ENCODE measurements at regions not wholly inside any gene's neighbourhood (a gene's known extent, or its start where the extent isn't known, plus 50 kb on each side); places are given as distances from the start of the nearest gene placed in this dataset.
A peak's percentile ranks its signal among the peaks of the same experiment; 100 is the strongest.
"Not testable (repeated sequence)": the region's sequence is repeated elsewhere in the genome, so short reads cannot be mapped to it uniquely, and the experiment has no call there.

DNA sequence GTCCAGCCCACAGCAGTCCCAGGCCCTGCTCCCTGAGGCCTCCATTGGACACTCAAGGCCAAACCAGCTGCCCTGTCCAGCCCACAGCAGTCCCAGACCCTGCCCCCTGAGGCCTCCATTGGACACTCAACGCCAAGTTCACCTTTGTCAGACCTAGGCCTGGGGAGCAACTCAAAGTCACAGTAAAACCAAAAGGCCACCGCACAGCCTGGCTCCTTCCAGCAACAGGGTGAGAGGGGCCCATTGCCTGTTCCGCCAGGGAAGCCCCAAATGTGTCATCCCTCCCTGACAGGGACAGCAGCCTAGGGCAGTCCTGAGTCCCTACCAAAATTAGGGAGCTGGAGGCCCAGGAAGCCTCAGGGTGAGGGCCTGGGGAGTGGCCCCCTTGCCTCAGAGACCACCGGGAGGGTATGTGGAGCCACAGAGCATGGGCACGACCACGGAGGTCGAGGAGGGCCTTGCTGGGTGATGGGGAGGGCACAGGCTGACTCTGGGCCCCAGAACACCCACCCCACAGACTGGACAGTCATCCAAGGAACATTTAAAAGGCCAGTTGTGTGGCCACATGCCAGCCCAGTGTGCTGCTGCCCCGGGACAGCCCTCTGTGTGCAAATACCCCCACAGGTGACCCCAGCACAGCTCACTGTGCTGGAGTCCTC is 66.5 kb upstream of the PPP2R2D start:
- no peaks in the 10 kb centered on the region for H3K9me3 ChIP-seq (ENCODE audit: control insufficient read depth, insufficient read depth, low read length)
- no peaks in the 10 kb centered on the region for H3K4me1 ChIP-seq (ENCODE audit: control insufficient read depth, insufficient read depth, low read length)
- no peaks in the 10 kb centered on the region for H3K27me3 ChIP-seq (ENCODE audit: control insufficient read depth, insufficient read depth, low read length)
- no peak for DNase-seq (ENCODE audit: low read depth in 4 of 6, low spot score in 6 of 6)
- no peak overlapping the region for H3K27ac ChIP-seq (ENCODE audit: low read depth, low read length)
- WGBS (ENCODE audit: insufficient coverage) = 99% methylated on average over 8 of the region's 8 CpGs
- H3K4me3 ChIP-seq (ENCODE audit: low read depth, low read length) = no peak overlapping the region
- no peaks in the 10 kb centered on the region for H3K36me3 ChIP-seq (ENCODE audit: control insufficient read depth, insufficient read depth, low read length)

- Histone ChIP-seq H3K4me1 (ENCODE audit: control insufficient read depth, insufficient read depth, low read length) (no peaks in the 10 kb centered on the region), H3K36me3 (ENCODE audit: control insufficient read depth, insufficient read depth, low read length) (no peaks in the 10 kb centered on the region), H3K27ac (ENCODE audit: low read depth, low read length) (no peak overlapping the region), H3K9me3 (ENCODE audit: control insufficient read depth, insufficient read depth, low read length) (no peaks in the 10 kb centered on the region), H3K4me3 (ENCODE audit: low read depth, low read length) (no peak overlapping the region), H3K27me3 (ENCODE audit: control insufficient read depth, insufficient read depth, low read length) (no peaks in the 10 kb centered on the region)
- no peak for DNase-seq (ENCODE audit: low read depth in 4 of 6, low spot score in 6 of 6)
- WGBS (ENCODE audit: insufficient coverage) = 81% methylated on average over 9 of the region's 16 CpGs
These were observed 61.7 kb upstream of the PPP2R2D start for GRCh38 chr10:131838966-131839742.

GRCh38 chr10:131839880-131840787 is 60.7 kb upstream of the PPP2R2D start:
- 90% methylated on average over 12 of the region's 15 CpGs for WGBS (ENCODE audit: insufficient coverage)
- H3K27ac ChIP-seq (ENCODE audit: low read depth, low read length); H3K27me3 ChIP-seq (ENCODE audit: control insufficient read depth, insufficient read depth, low read length); H3K4me1 ChIP-seq (ENCODE audit: control insufficient read depth, insufficient read depth, low read length); H3K9me3 ChIP-seq (ENCODE audit: control insufficient read depth, insufficient read depth, low read length); H3K4me3 ChIP-seq (ENCODE audit: low read depth, low read length); H3K36me3 ChIP-seq (ENCODE audit: control insufficient read depth, insufficient read depth, low read length): not testable (repeated sequence)
- peak in 1 of 6 donors; percentile 32 for DNase-seq (ENCODE audit: low read depth in 4 of 6, low spot score in 6 of 6)

GRCh38 chr10:131840788-131841118 is 60.1 kb upstream of the PPP2R2D start:
- Histone ChIP-seq H3K27me3 (ENCODE audit: control insufficient read depth, insufficient read depth, low read length) (no peaks in the 10 kb centered on the region), H3K9me3 (ENCODE audit: control insufficient read depth, insufficient read depth, low read length) (no peaks in the 10 kb centered on the region), H3K4me3 (ENCODE audit: low read depth, low read length) (no peak overlapping the region), H3K4me1 (ENCODE audit: control insufficient read depth, insufficient read depth, low read length) (peaks cover 5% of the 10 kb centered on the region), H3K36me3 (ENCODE audit: control insufficient read depth, insufficient read depth, low read length) (no peaks in the 10 kb centered on the region), H3K27ac (ENCODE audit: low read depth, low read length) (no peak overlapping the region)
- DNase-seq (ENCODE audit: low read depth in 4 of 6, low spot score in 6 of 6) = no peak
- WGBS (ENCODE audit: insufficient coverage) = 100% methylated on average over 3 of the region's 3 CpGs

- Histone ChIP-seq H3K4me3 (ENCODE audit: low read depth, low read length) (no peak overlapping the region), H3K9me3 (ENCODE audit: control insufficient read depth, insufficient read depth, low read length) (no peaks in the 10 kb centered on the region), H3K27me3 (ENCODE audit: control insufficient read depth, insufficient read depth, low read length) (no peaks in the 10 kb centered on the region), H3K36me3 (ENCODE audit: control insufficient read depth, insufficient read depth, low read length) (no peaks in the 10 kb centered on the region), H3K27ac (ENCODE audit: low read depth, low read length) (no peak overlapping the region), H3K4me1 (ENCODE audit: control insufficient read depth, insufficient read depth, low read length) (peaks cover 9% of the 10 kb centered on the region)
- no peak for DNase-seq (ENCODE audit: low read depth in 4 of 6, low spot score in 6 of 6)
- 56% methylated on average over 15 of the region's 19 CpGs for WGBS (ENCODE audit: insufficient coverage)
These were observed 59.6 kb upstream of the PPP2R2D start for GRCh38 chr10:131841131-131841660.

DNA sequence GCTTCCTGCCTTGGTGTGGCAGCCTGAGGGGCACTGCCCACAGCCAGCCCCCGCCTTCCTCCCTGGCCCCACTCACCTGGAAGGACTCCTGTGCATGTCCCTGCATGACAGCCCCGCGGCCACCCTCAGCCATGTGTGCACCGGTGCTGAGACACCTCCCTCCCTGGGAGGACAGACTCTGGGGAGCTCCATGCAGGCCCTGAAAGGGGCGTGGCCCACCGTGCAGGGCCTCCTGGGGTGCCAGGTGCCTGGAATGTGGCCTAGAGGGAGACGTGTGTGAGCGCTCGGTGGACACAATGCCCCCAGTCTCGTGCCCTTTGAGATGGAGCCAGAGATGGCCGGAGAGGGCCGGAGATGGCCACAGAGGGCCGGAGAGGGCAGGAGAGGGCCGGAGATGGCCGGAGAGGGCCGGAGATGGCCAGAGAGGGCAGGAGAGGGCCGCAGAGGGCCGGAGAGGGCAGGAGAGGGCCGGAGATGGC is 59.1 kb upstream of the PPP2R2D start:
- 79% methylated on average over 18 of the region's 19 CpGs for WGBS (ENCODE audit: insufficient coverage)
- no peak for DNase-seq (ENCODE audit: low read depth in 4 of 6, low spot score in 6 of 6)
- Histone ChIP-seq H3K4me3 (ENCODE audit: low read depth, low read length) (no peak overlapping the region), H3K36me3 (ENCODE audit: control insufficient read depth, insufficient read depth, low read length) (no peaks in the 10 kb centered on the region), H3K4me1 (ENCODE audit: control insufficient read depth, insufficient read depth, low read length) (peaks cover 10% of the 10 kb centered on the region), H3K27me3 (ENCODE audit: control insufficient read depth, insufficient read depth, low read length) (no peaks in the 10 kb centered on the region), H3K9me3 (ENCODE audit: control insufficient read depth, insufficient read depth, low read length) (no peaks in the 10 kb centered on the region), H3K27ac (ENCODE audit: low read depth, low read length) (no peak overlapping the region)

DNA sequence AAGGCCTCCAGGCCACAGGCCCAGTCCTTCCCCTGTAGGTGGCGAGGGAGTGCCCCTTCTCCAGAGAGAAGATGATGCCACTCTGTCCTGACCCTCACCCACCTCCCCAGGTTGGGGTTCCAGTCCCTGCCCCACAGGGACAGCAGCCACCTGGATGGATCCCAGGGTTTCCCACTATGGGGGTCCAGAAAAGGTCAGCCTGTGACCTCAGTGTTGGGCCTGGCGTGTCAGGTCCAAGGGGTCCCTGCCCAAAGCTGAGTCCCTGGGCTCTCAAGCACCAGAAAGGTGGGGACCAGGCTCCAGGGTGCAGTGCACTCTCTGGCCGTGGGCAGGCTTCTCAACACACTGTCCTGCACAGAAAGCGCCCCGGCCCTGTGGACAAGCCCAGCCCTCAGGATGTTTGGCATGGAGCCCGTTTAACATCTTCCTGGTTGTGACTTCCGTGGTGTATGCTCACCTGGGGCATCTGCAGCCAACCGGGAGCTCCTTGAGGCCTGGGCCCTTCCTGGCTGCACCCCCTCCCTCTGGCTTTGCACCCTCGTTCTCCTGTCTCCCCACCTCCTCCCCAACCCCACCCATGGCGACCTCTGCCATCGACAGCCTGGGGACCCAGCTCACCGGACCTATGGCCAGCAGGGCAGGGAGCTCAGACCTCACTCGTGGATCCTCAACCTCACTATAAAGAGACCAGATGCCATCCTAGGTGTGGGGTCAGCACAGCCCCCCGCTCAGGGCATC is 58.3 kb upstream of the PPP2R2D start:
- WGBS (ENCODE audit: insufficient coverage) = 92% methylated on average over 14 of the region's 14 CpGs
- H3K9me3 ChIP-seq (ENCODE audit: control insufficient read depth, insufficient read depth, low read length) = no peaks in the 10 kb centered on the region

GRCh38 chr10:131843089-131843595 is 57.7 kb upstream of the PPP2R2D start:
- H3K27me3 ChIP-seq (ENCODE audit: control insufficient read depth, insufficient read depth, low read length) = no peaks in the 10 kb centered on the region
- DNase-seq (ENCODE audit: low read depth in 4 of 6, low spot score in 6 of 6) = no peak
- WGBS (ENCODE audit: insufficient coverage) = over 99% methylated on average over 8 of the region's 8 CpGs
- H3K9me3 ChIP-seq (ENCODE audit: control insufficient read depth, insufficient read depth, low read length) = no peaks in the 10 kb centered on the region
- no peak overlapping the region for H3K4me3 ChIP-seq (ENCODE audit: low read depth, low read length)
- H3K4me1 ChIP-seq (ENCODE audit: control insufficient read depth, insufficient read depth, low read length) = peaks cover 10% of the 10 kb centered on the region
- no peaks in the 10 kb centered on the region for H3K36me3 ChIP-seq (ENCODE audit: control insufficient read depth, insufficient read depth, low read length)
- H3K27ac ChIP-seq (ENCODE audit: low read depth, low read length) = no peak overlapping the region

More for the DNA sequence above, 58.3 kb upstream of the PPP2R2D start:
- Histone ChIP-seq H3K27ac (ENCODE audit: low read depth, low read length) (no peak overlapping the region), H3K27me3 (ENCODE audit: control insufficient read depth, insufficient read depth, low read length) (no peaks in the 10 kb centered on the region), H3K36me3 (ENCODE audit: control insufficient read depth, insufficient read depth, low read length) (no peaks in the 10 kb centered on the region), H3K4me1 (ENCODE audit: control insufficient read depth, insufficient read depth, low read length) (peaks cover 10% of the 10 kb centered on the region), H3K4me3 (ENCODE audit: low read depth, low read length) (no peak overlapping the region)
- DNase-seq (ENCODE audit: low read depth in 4 of 6, low spot score in 6 of 6) = no peak

GRCh38 chr10:131843881-131844284 is 56.9 kb upstream of the PPP2R2D start:
- WGBS (ENCODE audit: insufficient coverage) = 94% methylated on average over 16 of the region's 16 CpGs
- Histone ChIP-seq H3K4me1 (ENCODE audit: control insufficient read depth, insufficient read depth, low read length) (peaks cover 10% of the 10 kb centered on the region), H3K9me3 (ENCODE audit: control insufficient read depth, insufficient read depth, low read length) (no peaks in the 10 kb centered on the region), H3K4me3 (ENCODE audit: low read depth, low read length) (no peak overlapping the region), H3K36me3 (ENCODE audit: control insufficient read depth, insufficient read depth, low read length) (no peaks in the 10 kb centered on the region), H3K27me3 (ENCODE audit: control insufficient read depth, insufficient read depth, low read length) (no peaks in the 10 kb centered on the region), H3K27ac (ENCODE audit: low read depth, low read length) (no peak overlapping the region)
- DNase-seq (ENCODE audit: low read depth in 4 of 6, low spot score in 6 of 6) = no peak
